ENCODE measurements at regions not wholly inside any gene's neighbourhood (a gene's known extent, or its start where the extent isn't known, plus 50 kb on each side); places are given as distances from the start of the nearest gene placed in this dataset.

- DNase-seq: no peak
Measured at GRCh38 chr14:98708555-98708954, 563.4 kb downstream of the BCL11B start.

GRCh38 chr14:98711453-98711852 is 560.5 kb downstream of the BCL11B start:
- DNase-seq: no peak

GRCh38 chr14:98714626-98715425 is 557.2 kb downstream of the BCL11B start:
- DNase-seq: no peak

GRCh38 chr14:98716133-98716532 is 555.9 kb downstream of the BCL11B start:
- DNase-seq: no peak

- no peak for DNase-seq
Measured at GRCh38 chr14:98721061-98721460, 550.9 kb downstream of the BCL11B start.

- DNase-seq: no peak
Measured at GRCh38 chr14:98724734-98725133, 547.3 kb downstream of the BCL11B start.

- DNase-seq: no peak
Measured at GRCh38 chr14:98725191-98725590, 546.8 kb downstream of the BCL11B start.

- no peak for DNase-seq
Measured at GRCh38 chr14:98725676-98726075, 546.3 kb downstream of the BCL11B start.

GRCh38 chr14:98726585-98727405 is 545.2 kb downstream of the BCL11B start:
- DNase-seq: no peak

GRCh38 chr14:98728024-98728423 is 544.0 kb downstream of the BCL11B start:
- DNase-seq: no peak

GRCh38 chr14:98728836-98729235 is 543.2 kb downstream of the BCL11B start:
- DNase-seq: no peak

- no peak for DNase-seq
Measured at GRCh38 chr14:98731286-98731685, 540.7 kb downstream of the BCL11B start.

- no peak for DNase-seq
Measured at GRCh38 chr14:98731701-98732100, 540.3 kb downstream of the BCL11B start.

GRCh38 chr14:98733536-98733935 is 538.5 kb downstream of the BCL11B start:
- no peak for DNase-seq

- DNase-seq: no peak
Measured at GRCh38 chr14:98736701-98737338, 535.2 kb downstream of the BCL11B start.

- no peak for DNase-seq
Measured at GRCh38 chr14:98741523-98741922, 530.5 kb downstream of the BCL11B start.

- no peak for DNase-seq
Measured at GRCh38 chr14:98742001-98742400, 530.0 kb downstream of the BCL11B start.

- DNase-seq: no peak
Measured at GRCh38 chr14:98743536-98743935, 528.5 kb downstream of the BCL11B start.

- no peak for DNase-seq
Measured at GRCh38 chr14:98748966-98749365, 523.0 kb downstream of the BCL11B start.

GRCh38 chr14:98751110-98751509 is 520.9 kb downstream of the BCL11B start:
- no peak for DNase-seq

GRCh38 chr14:98752660-98753059 is 519.3 kb downstream of the BCL11B start:
- no peak for DNase-seq

GRCh38 chr14:98754343-98755020 is 517.5 kb downstream of the BCL11B start:
- no peak for DNase-seq

GRCh38 chr14:98756749-98757148 is 515.2 kb downstream of the BCL11B start:
- no peak for DNase-seq
